SK-N-SH (cell line): ENCODE measurements at regions not wholly inside any gene's neighbourhood (a gene's known extent, or its start where the extent isn't known, plus 50 kb on each side); places are given as distances from the start of the nearest gene placed in this dataset.

ENCODE experiments used
- EZH2phosphoT487 ChIP-seq: fragments of 200-600 bp; sonication (generic); IDR thresholded peaks from 2 replicates; pipeline ENCODE4 v1.6.1; 2017; ENCODE audit warnings: low read depth, mixed run types, mild to moderate bottlenecking, antibody characterized with exemption, moderate library complexity, borderline replicate concordance
- RAD21 ChIP-seq: IDR thresholded peaks from 2 replicates; pipeline ENCODE4 v1.6.1; 2012; ENCODE audit warnings: mild to moderate bottlenecking, low read length
- RFX5 ChIP-seq: IDR thresholded peaks from 2 replicates; pipeline ENCODE4 v1.6.1; 2012; ENCODE audit warnings: mild to moderate bottlenecking, improper control_type of control experiment, low read length
- TEAD4 ChIP-seq: IDR thresholded peaks from 2 replicates; pipeline ENCODE4 v1.4.0; 2012; ENCODE audit warnings: mild to moderate bottlenecking, borderline replicate concordance; ENCODE audit not compliant: insufficient read depth
- USF2 ChIP-seq: fragments of 150-350 bp; IDR thresholded peaks from 2 replicates; pipeline ENCODE4 v1.6.1; 2017; ENCODE audit warnings: antibody characterized with exemption, low read length, low read depth, borderline replicate concordance
- YY1 ChIP-seq: IDR thresholded peaks from 2 replicates; pipeline ENCODE4 v1.4.0; 2012; ENCODE audit warnings: low read depth, mild to moderate bottlenecking
- TF ChIP-seq, protein P1 (sequence below): IDR thresholded peaks from 2 replicates; pipeline ENCODE4 v1.6.1; 2012; ENCODE audit warnings: mild to moderate bottlenecking, low read depth, low read length, moderate library complexity
- TF ChIP-seq, protein P2 (sequence below): fragments of 200-600 bp; sonication (generic); IDR thresholded peaks from 2 replicates; pipeline ENCODE4 v1.6.1; 2017; ENCODE audit warnings: antibody characterized with exemption, mild to moderate bottlenecking, moderate library complexity
- TF ChIP-seq, protein P3 (sequence below): IDR thresholded peaks from 2 replicates; pipeline ENCODE4 v1.4.0; 2012; ENCODE audit warnings: low read depth, borderline replicate concordance

GRCh38 chr7:67857698-67858097 is 861.1 kb downstream of the TYW1 start:
- no peak for TF ChIP-seq YY1
- TF ChIP-seq, protein P1, sequence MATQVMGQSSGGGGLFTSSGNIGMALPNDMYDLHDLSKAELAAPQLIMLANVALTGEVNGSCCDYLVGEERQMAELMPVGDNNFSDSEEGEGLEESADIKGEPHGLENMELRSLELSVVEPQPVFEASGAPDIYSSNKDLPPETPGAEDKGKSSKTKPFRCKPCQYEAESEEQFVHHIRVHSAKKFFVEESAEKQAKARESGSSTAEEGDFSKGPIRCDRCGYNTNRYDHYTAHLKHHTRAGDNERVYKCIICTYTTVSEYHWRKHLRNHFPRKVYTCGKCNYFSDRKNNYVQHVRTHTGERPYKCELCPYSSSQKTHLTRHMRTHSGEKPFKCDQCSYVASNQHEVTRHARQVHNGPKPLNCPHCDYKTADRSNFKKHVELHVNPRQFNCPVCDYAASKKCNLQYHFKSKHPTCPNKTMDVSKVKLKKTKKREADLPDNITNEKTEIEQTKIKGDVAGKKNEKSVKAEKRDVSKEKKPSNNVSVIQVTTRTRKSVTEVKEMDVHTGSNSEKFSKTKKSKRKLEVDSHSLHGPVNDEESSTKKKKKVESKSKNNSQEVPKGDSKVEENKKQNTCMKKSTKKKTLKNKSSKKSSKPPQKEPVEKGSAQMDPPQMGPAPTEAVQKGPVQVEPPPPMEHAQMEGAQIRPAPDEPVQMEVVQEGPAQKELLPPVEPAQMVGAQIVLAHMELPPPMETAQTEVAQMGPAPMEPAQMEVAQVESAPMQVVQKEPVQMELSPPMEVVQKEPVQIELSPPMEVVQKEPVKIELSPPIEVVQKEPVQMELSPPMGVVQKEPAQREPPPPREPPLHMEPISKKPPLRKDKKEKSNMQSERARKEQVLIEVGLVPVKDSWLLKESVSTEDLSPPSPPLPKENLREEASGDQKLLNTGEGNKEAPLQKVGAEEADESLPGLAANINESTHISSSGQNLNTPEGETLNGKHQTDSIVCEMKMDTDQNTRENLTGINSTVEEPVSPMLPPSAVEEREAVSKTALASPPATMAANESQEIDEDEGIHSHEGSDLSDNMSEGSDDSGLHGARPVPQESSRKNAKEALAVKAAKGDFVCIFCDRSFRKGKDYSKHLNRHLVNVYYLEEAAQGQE: no peak
- TF ChIP-seq TEAD4: no peak
- no peak for TF ChIP-seq RFX5
- TF ChIP-seq EZH2phosphoT487: no peak
- TF ChIP-seq, protein P2, sequence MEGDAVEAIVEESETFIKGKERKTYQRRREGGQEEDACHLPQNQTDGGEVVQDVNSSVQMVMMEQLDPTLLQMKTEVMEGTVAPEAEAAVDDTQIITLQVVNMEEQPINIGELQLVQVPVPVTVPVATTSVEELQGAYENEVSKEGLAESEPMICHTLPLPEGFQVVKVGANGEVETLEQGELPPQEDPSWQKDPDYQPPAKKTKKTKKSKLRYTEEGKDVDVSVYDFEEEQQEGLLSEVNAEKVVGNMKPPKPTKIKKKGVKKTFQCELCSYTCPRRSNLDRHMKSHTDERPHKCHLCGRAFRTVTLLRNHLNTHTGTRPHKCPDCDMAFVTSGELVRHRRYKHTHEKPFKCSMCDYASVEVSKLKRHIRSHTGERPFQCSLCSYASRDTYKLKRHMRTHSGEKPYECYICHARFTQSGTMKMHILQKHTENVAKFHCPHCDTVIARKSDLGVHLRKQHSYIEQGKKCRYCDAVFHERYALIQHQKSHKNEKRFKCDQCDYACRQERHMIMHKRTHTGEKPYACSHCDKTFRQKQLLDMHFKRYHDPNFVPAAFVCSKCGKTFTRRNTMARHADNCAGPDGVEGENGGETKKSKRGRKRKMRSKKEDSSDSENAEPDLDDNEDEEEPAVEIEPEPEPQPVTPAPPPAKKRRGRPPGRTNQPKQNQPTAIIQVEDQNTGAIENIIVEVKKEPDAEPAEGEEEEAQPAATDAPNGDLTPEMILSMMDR: no peak
- TF ChIP-seq USF2: no peak
- TF ChIP-seq, protein P3, sequence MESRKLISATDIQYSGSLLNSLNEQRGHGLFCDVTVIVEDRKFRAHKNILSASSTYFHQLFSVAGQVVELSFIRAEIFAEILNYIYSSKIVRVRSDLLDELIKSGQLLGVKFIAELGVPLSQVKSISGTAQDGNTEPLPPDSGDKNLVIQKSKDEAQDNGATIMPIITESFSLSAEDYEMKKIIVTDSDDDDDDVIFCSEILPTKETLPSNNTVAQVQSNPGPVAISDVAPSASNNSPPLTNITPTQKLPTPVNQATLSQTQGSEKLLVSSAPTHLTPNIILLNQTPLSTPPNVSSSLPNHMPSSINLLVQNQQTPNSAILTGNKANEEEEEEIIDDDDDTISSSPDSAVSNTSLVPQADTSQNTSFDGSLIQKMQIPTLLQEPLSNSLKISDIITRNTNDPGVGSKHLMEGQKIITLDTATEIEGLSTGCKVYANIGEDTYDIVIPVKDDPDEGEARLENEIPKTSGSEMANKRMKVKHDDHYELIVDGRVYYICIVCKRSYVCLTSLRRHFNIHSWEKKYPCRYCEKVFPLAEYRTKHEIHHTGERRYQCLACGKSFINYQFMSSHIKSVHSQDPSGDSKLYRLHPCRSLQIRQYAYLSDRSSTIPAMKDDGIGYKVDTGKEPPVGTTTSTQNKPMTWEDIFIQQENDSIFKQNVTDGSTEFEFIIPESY: no peak
- no peak for TF ChIP-seq RAD21
